CD4-positive, alpha-beta T cell treated with Interleukin-4 for 1 hour (primary cell): ENCODE measurements at regions not wholly inside any gene's neighbourhood (a gene's known extent, or its start where the extent isn't known, plus 50 kb on each side); places are given as distances from the start of the nearest gene placed in this dataset.

Experiments
- DNase-seq, 2 donors: peaks; one replicate each; pipeline ENCODE4 v3.0.0-alpha.2; 2020 to 2022

- no peak for DNase-seq
Observed at GRCh38 chr13:48761256-48761655, 107.5 kb downstream of the CYSLTR2 start.

- peak; percentile 85 to 91 for DNase-seq
Observed at GRCh38 chr13:48769107-48769704, 115.5 kb downstream of the CYSLTR2 start.

GRCh38 chr13:48770372-48770771, 116.6 kb downstream of the CYSLTR2 start:
- DNase-seq = no peak

GRCh38 chr13:48772908-48773307, 119.2 kb downstream of the CYSLTR2 start:
- DNase-seq = no peak

GRCh38 chr13:48773531-48774275, 120.0 kb downstream of the CYSLTR2 start:
- no peak for DNase-seq

- no peak for DNase-seq
Observed at GRCh38 chr13:48775285-48775684, 121.6 kb downstream of the CYSLTR2 start.

- no peak for DNase-seq
Observed at GRCh38 chr13:48775804-48776203, 122.1 kb downstream of the CYSLTR2 start.

- no peak for DNase-seq
Observed at GRCh38 chr13:48776401-48776800, 122.7 kb downstream of the CYSLTR2 start.

GRCh38 chr13:48778610-48779009, 124.9 kb downstream of the CYSLTR2 start:
- no peak for DNase-seq

GRCh38 chr13:48780713-48781341, 127.1 kb downstream of the CYSLTR2 start:
- DNase-seq = no peak

GRCh38 chr13:48782429-48782840, 128.7 kb downstream of the CYSLTR2 start:
- DNase-seq = no peak

GRCh38 chr13:48783181-48783630, 129.5 kb downstream of the CYSLTR2 start:
- DNase-seq = peak; percentile 14 to 82

GRCh38 chr13:48783695-48784230, 130.0 kb downstream of the CYSLTR2 start:
- DNase-seq = no peak

GRCh38 chr13:48784916-48785548, 131.3 kb downstream of the CYSLTR2 start:
- no peak for DNase-seq

GRCh38 chr13:48790199-48790598, 136.5 kb downstream of the CYSLTR2 start:
- DNase-seq = no peak

GRCh38 chr13:48790966-48791365, 137.2 kb downstream of the CYSLTR2 start:
- DNase-seq = no peak

- DNase-seq = no peak
Observed at GRCh38 chr13:48797127-48797526, 143.4 kb downstream of the CYSLTR2 start.

- no peak for DNase-seq
Observed at GRCh38 chr13:48797761-48798160, 144.0 kb downstream of the CYSLTR2 start.

- no peak for DNase-seq
Observed at GRCh38 chr13:48798180-48798579, 144.5 kb downstream of the CYSLTR2 start.

GRCh38 chr13:48801255-48801654, 147.5 kb downstream of the CYSLTR2 start:
- no peak for DNase-seq

GRCh38 chr13:48804821-48805601, 151.3 kb downstream of the CYSLTR2 start:
- no peak for DNase-seq

- DNase-seq = no peak
Observed at GRCh38 chr13:48806522-48806921, 152.8 kb downstream of the CYSLTR2 start.
